ENCODE measurements at regions not wholly inside any gene's neighbourhood (a gene's known extent, or its start where the extent isn't known, plus 50 kb on each side); places are given as distances from the start of the nearest gene placed in this dataset.

GRCh38 chr1:176330782-176331181, 123.7 kb upstream of the COP1 start:
- TF ChIP-seq CTCF (conservative IDR thresholded peaks at IDR 0.05) (no peak), ZFX (IDR thresholded peaks at IDR 0.05) (no peak)
